ENCODE measurements at regions not wholly inside any gene's neighbourhood (a gene's known extent, or its start where the extent isn't known, plus 50 kb on each side); places are given as distances from the start of the nearest gene placed in this dataset.

- TF ChIP-seq EZH2 (IDR thresholded peaks at IDR 0.05; ENCODE audit: borderline replicate concordance, low read depth, low read length, severe bottlenecking) (no peak), POLR2A (IDR thresholded peaks at IDR 0.05; ENCODE audit: low read depth, low read length) (no peak), MYC (IDR thresholded peaks at IDR 0.05; ENCODE audit: low read depth, low read length) (no peak), POLR2AphosphoS5 (IDR thresholded peaks at IDR 0.05; ENCODE audit: insufficient read depth, low read depth, low read length) (no peak), JUN (IDR thresholded peaks at IDR 0.05; ENCODE audit: borderline replicate concordance, insufficient read depth, insufficient read length, low read depth) (no peak), GATA2 (IDR thresholded peaks at IDR 0.05; ENCODE audit: insufficient read depth, insufficient read length, low read depth, low read length) (no peak), FOS (IDR thresholded peaks at IDR 0.05; ENCODE audit: borderline replicate concordance, insufficient read depth, low read length) (no peak)
- TF ChIP-seq, protein P1, sequence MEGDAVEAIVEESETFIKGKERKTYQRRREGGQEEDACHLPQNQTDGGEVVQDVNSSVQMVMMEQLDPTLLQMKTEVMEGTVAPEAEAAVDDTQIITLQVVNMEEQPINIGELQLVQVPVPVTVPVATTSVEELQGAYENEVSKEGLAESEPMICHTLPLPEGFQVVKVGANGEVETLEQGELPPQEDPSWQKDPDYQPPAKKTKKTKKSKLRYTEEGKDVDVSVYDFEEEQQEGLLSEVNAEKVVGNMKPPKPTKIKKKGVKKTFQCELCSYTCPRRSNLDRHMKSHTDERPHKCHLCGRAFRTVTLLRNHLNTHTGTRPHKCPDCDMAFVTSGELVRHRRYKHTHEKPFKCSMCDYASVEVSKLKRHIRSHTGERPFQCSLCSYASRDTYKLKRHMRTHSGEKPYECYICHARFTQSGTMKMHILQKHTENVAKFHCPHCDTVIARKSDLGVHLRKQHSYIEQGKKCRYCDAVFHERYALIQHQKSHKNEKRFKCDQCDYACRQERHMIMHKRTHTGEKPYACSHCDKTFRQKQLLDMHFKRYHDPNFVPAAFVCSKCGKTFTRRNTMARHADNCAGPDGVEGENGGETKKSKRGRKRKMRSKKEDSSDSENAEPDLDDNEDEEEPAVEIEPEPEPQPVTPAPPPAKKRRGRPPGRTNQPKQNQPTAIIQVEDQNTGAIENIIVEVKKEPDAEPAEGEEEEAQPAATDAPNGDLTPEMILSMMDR (IDR thresholded peaks at IDR 0.05; ENCODE audit: extremely low read depth in 1 of 2, insufficient read depth in 1 of 2, low read depth in 1 of 2, low read length in 2 of 2), result no peak
These were observed 77.0 kb downstream of the CAMK2N1 start for GRCh38 chr1:20409012-20409411.
